Right lobe of liver (tissue), 4 donors: ENCODE measurements at regions not wholly inside any gene's neighbourhood (a gene's known extent, or its start where the extent isn't known, plus 50 kb on each side); places are given as distances from the start of the nearest gene placed in this dataset.

Experiments
- CTCF ChIP-seq, 4 donors: fragments of 200-600 bp in 3 of 4; fragments of 450-650 bp in 1 of 4; IDR thresholded peaks; one replicate each; pipeline versions ENCODE4 v1.5.1 to v1.8.0; 2016 to 2022; ENCODE audit warnings: antibody characterized with exemption in 4 of 4, mild to moderate bottlenecking in 2 of 4
- POLR2A ChIP-seq: fragments of 450-650 bp; IDR thresholded peaks from one replicate; pipeline ENCODE4 v1.6.1; 2017; ENCODE audit warnings: antibody characterized with exemption, mild to moderate bottlenecking
- donor health status: DM: no; HTN: no; CAD: no.
- donor health status: DM: no; HTN: no; CAD: no.
- donor health status: DM: no; HTN: yes; CAD: no.

- TF ChIP-seq POLR2A (no peak), CTCF (IDR thresholded peaks at IDR 0.05) (no peak)
Observed at GRCh38 chr2:183606022-183606717, 481.9 kb downstream of the NUP35 start.
